IgD-negative memory B cell (primary cell): ENCODE measurements at regions not wholly inside any gene's neighbourhood (a gene's known extent, or its start where the extent isn't known, plus 50 kb on each side); places are given as distances from the start of the nearest gene placed in this dataset.

Source experiments
- H3K27ac Mint-ChIP-seq, 3 donors: one replicate each; pipeline ENCODE4 v1.8.0; 2020 to 2022; ENCODE audit warnings: mild to moderate bottlenecking in 3 of 3, mixed read lengths in 3 of 3, moderate library complexity in 1 of 3
- H3K27me3 Mint-ChIP-seq: one replicate; pipeline ENCODE4 v1.8.0; 2021; ENCODE audit warnings: mixed read lengths
- H3K36me3 Mint-ChIP-seq: one replicate; pipeline ENCODE4 v1.8.0; 2020; ENCODE audit warnings: mild to moderate bottlenecking, mixed read lengths
- H3K4me1 Mint-ChIP-seq, 3 donors: one replicate each; pipeline ENCODE4 v1.8.0; 2020 to 2022; ENCODE audit warnings: mixed read lengths in 3 of 3, mild to moderate bottlenecking in 1 of 3
- H3K4me3 Mint-ChIP-seq, 4 donors: one replicate each; pipeline ENCODE4 v1.8.0; 2020 to 2022; ENCODE audit warnings: mild to moderate bottlenecking in 4 of 4, mixed read lengths in 4 of 4, moderate library complexity in 3 of 4
- H3K9me3 Mint-ChIP-seq, 3 donors: one replicate each; pipeline ENCODE4 v1.8.0; 2020 to 2021; ENCODE audit warnings: mixed read lengths in 3 of 3, mild to moderate bottlenecking in 1 of 3

DNA sequence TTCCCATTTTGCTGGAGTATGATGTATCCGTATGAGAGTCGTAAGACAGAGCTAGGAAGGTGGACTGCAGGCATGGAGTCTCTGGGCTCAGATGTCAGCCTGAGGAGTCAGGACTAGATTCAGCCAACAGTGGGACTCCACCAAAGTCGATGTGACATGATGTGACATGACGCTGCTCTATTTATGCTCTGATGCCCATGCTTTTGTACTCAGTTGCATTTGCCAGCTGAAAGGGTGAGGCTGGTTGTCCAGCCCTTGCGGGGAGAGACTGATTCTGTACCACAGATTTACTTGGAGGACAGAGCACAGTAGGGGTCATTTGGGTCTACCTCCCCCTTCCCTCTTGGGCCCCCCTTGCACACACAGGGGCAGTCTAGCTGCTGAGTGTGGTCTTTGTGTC, 88.5 kb upstream of the ATG10 start:
- no peak overlapping the region for H3K27ac Mint-ChIP-seq
- no peak overlapping the region for H3K4me3 Mint-ChIP-seq
- no peaks in the 10 kb centered on the region for H3K9me3 Mint-ChIP-seq
- H3K4me1 Mint-ChIP-seq = peaks cover 0 to 2% (median 0%) of the 10 kb centered on the region in 3 donors
- H3K27me3 Mint-ChIP-seq = peaks cover 8% of the 10 kb centered on the region
- no peaks in the 10 kb centered on the region for H3K36me3 Mint-ChIP-seq

DNA sequence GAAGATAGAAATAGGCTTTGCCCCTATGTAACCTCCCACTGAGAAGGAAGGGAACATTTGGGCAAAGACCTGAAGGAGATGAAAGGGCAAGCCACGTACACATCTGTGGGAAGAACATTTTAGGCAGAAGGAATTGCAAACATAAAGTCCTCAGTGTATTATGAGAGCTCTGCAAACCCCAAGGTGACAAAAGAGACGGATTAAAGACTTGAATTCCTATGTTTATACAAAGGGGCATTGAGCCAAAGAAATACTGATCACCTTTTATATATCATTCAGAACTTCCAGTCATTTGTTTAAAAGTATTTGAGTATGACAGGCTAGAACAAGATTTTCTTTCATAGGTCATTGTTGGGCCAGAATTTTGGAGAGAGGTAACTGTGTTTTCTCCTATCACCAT, 90.2 kb upstream of the ATG10 start:
- no peak overlapping the region for H3K27ac Mint-ChIP-seq
- peaks cover 8% of the 10 kb centered on the region for H3K27me3 Mint-ChIP-seq
- no peak overlapping the region for H3K4me3 Mint-ChIP-seq
- no peaks in the 10 kb centered on the region for H3K36me3 Mint-ChIP-seq
- no peaks in the 10 kb centered on the region for H3K9me3 Mint-ChIP-seq
- H3K4me1 Mint-ChIP-seq = peaks cover 0 to 2% (median 0%) of the 10 kb centered on the region in 3 donors

DNA sequence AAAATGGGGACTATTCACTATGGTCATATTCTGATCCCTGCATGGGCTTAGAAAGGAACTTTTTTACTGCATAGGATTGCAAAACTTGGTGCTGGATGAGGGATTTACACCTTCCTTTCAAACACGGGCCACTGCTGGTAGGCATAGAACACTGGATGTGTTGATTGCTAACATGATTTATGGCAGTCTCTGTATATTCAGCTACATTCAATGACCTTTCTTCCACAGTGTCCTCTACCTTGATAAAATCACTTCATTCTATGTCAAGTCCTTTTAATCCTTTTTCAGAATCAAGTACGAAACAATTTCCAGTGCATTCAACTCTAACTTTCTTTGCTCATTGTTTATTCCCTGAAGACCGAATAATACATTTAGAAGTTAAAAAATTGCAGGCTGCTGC, 91.9 kb upstream of the ATG10 start:
- Mint-ChIP-seq H3K9me3 (no peaks in the 10 kb centered on the region), H3K4me1 (peaks cover 0 to 2% (median 0%) of the 10 kb centered on the region in 3 donors), H3K4me3 (no peak overlapping the region), H3K27me3 (peaks cover 11% of the 10 kb centered on the region), H3K36me3 (no peaks in the 10 kb centered on the region), H3K27ac (no peak overlapping the region)

DNA sequence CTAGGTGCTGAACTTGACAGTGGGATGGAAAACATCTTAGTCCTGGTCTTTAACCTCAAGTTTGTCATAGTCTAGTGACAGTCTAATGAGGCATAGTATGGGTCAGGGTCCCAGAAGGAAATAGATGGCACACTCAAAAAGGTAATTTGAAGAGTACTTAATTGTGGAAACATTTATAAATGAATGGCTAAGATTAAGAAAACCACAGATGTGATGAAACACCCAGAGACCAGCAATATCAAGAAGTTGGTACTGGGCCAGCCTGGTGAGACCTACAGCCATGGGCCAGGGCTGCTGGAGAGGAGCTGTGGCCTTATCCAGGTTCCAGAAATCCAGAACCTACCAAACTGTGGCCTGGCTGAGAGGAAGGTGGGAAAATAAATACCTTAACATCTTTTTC, 93.5 kb upstream of the ATG10 start:
- no peak overlapping the region for H3K4me3 Mint-ChIP-seq
- H3K9me3 Mint-ChIP-seq = no peaks in the 10 kb centered on the region
- H3K36me3 Mint-ChIP-seq = no peaks in the 10 kb centered on the region
- H3K27me3 Mint-ChIP-seq = peaks cover 11% of the 10 kb centered on the region
- H3K27ac Mint-ChIP-seq = no peak overlapping the region
- peaks cover 0 to 2% (median 0%) of the 10 kb centered on the region in 3 donors for H3K4me1 Mint-ChIP-seq

DNA sequence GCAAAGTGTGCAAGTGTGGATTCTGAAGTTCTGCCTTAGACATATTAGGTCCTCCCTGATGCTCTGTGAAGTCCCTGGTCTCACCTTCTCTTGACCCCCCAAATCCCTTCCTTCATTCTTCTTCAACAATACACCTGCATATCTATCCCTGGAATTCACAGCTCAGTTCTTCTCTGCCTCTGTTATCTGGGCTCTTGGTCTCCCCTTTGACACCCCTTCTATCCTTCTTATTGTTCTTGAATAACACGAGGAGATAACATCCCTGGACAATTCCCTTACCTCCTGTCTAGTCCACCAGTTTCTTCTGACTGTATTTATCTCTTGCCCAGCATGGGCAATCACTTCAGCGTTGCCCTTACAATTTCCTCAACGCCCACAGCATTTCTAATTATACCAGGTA, 104.8 kb upstream of the ATG10 start:
- Mint-ChIP-seq H3K27ac (no peak overlapping the region), H3K36me3 (no peaks in the 10 kb centered on the region), H3K4me3 (no peak overlapping the region), H3K9me3 (peaks cover 0 to 1% (median 0%) of the 10 kb centered on the region in 3 donors), H3K4me1 (no peaks in the 10 kb centered on the region), H3K27me3 (peaks cover 2% of the 10 kb centered on the region)

DNA sequence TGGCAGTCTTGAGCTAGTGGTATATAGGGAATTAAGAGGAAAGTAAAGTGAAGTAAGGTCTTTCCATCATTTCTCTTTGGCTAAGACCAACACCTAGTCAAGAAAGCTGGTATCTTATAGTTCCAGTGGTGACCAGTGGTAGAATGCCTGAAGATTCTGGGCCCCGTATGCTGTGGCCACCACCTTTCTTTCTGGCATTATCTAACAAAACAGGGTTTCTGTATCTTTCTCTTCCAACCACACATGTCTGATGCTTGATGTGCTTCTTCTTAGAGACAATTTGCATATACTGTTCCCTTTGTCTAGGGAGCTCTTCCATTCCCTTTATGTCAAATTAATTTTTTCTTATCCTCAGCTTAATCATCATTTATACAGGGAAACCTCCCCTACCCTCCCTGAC, 109.9 kb upstream of the SSBP2 start:
- Mint-ChIP-seq H3K4me1 (peaks cover 0 to 3% (median 0%) of the 10 kb centered on the region in 3 donors), H3K27me3 (peaks cover 3% of the 10 kb centered on the region), H3K9me3 (no peaks in the 10 kb centered on the region), H3K36me3 (no peaks in the 10 kb centered on the region), H3K4me3 (peak overlapping the region in 1 of 4 donors; percentile 3), H3K27ac (no peak overlapping the region)

DNA sequence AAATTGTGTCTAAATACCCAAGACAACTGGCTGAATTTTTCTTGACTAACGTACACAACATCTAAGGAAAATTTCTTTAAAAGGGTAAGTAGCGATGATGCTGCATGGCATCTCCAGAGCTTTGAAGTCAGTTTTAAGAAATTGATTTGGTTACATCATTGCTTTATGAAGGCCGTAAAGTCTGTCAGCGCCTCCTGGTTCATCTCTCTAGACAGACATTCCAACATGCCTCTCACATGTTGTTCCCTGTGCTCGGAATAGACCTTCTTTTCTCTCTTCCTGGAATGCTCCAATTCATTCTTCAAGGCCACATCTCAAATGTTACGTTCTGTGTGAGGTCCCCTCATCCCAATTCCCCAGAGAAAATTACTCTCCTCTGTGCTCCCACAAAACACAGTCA, 108.7 kb upstream of the SSBP2 start:
- Mint-ChIP-seq H3K36me3 (no peaks in the 10 kb centered on the region), H3K27me3 (peaks cover 1% of the 10 kb centered on the region), H3K9me3 (no peaks in the 10 kb centered on the region), H3K4me1 (peaks cover 4 to 7% (median 6%) of the 10 kb centered on the region in 3 donors), H3K4me3 (peak overlapping the region in 1 of 4 donors; percentile 7), H3K27ac (no peak overlapping the region)

DNA sequence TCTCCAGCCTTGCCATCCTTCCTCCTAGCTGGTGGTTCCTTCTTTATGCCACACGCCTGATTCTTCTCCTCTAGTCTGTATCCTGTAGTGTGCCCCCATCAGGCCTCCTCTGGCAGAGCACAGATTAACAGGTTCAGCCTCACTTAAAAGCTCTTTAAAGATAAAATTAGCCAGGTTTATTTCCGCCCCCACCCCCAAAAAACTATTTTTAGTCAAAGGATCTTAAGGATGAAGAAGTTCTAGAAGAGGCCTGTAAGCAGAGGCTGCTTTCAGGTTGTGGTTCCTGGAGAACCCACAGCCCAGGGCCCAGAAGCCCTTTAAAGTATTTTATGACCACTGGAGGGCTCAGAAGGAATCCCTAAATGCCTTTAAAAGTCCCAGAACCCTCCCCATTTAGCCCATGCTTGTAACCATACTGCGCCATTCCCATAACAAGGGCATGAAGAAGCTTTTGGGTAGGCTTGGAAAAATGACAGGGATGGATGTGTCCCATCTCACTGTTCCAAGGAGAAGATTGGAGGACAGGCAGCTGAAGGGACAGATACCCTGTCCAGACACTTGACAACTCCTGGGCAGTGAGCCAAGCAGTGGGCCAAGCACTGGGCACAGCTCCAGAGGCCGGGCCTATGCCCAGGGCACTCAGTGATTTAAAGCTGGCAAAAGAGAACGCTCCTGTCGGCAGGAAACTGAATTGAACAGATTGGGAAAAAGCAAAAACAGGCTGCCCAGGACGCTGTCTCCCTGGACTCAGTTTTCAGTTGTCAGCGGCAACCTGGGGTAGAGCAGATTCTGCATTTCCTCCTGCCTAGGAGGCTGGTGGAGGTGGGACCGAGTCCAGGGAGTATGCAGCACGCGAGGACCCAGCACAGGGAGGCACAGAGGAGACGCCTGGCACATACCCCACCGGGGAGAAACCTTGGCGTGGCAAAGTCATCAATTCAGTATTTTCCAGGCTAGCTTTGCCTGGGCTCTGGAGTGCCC, 106.3 kb upstream of the SSBP2 start:
- H3K36me3 Mint-ChIP-seq = no peaks in the 10 kb centered on the region
- H3K4me1 Mint-ChIP-seq = peaks cover 10 to 13% (median 12%) of the 10 kb centered on the region in 3 donors
- peaks cover 1% of the 10 kb centered on the region for H3K27me3 Mint-ChIP-seq
- H3K4me3 Mint-ChIP-seq = peak overlapping the region in 1 of 4 donors; percentile 25
- peak overlapping the region in 1 of 3 donors; percentile 32 for H3K27ac Mint-ChIP-seq
- no peaks in the 10 kb centered on the region for H3K9me3 Mint-ChIP-seq

DNA sequence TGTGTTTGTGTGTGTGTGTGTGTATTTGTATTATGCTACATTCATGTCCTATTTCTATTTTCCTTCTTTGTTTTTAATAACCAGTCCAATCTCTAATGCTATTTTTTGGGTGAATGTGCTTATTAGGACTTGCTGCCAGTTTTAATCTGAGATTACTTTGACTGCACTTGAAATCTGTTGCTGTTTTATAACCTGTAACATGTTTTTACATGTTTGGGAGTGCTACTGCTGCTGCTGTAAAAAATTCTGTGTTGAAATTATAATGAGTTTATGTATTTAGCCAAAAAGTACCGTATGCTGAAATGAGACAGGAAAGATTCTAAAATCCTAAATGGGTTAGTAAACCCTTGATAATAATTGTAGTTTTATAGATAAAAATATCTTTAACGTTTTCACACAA, 104.7 kb upstream of the SSBP2 start:
- Mint-ChIP-seq H3K36me3 (peaks cover 2% of the 10 kb centered on the region), H3K9me3 (no peaks in the 10 kb centered on the region), H3K4me3 (peak overlapping the region in 1 of 4 donors; percentile 55), H3K27me3 (peaks cover 1% of the 10 kb centered on the region), H3K27ac (peak overlapping the region in 1 of 3 donors; percentile 35), H3K4me1 (peaks cover 19 to 22% (median 21%) of the 10 kb centered on the region in 3 donors)

DNA sequence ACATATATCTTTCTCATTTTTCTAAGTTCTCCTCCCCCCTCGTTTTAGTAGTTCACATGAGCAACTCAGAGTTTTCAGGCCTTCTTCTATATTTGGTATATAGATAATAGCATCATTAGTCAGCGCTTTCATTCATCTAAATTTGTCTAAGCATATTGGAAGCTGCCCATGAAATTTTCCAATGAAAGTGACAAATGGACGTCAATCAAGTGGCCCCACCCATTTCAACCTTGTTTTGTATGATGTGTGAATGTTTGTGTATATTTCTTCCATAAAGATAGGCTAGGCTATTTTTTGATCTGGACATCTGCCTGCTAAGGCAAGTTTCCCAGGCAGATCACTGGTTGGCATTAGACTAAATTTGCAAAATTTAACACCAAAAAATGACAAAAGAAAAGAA, 104.0 kb upstream of the SSBP2 start:
- no peaks in the 10 kb centered on the region for H3K9me3 Mint-ChIP-seq
- no peak overlapping the region for H3K27ac Mint-ChIP-seq
- peak overlapping the region in 1 of 4 donors; percentile 55 for H3K4me3 Mint-ChIP-seq
- H3K36me3 Mint-ChIP-seq = peaks cover 2% of the 10 kb centered on the region
- H3K4me1 Mint-ChIP-seq = peaks cover 22 to 26% (median 22%) of the 10 kb centered on the region in 3 donors
- peaks cover 1% of the 10 kb centered on the region for H3K27me3 Mint-ChIP-seq

DNA sequence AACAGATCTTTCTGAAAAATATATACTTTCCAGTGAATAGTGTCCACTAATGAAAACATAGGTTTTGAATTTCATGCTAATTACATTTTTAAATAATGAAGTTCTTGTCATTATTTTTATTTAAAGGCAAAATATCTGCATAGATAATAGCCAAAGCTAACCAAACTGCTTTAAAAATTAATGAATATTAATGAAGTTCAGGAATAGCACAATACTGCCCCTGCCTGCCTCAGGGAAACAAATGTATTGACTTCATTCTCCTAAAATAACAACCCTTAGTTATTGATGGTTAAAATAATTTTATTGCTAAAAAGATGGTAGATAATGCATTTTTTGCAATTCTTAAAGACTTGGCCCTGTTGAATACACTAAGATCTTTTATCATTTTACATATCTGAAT, 103.6 kb upstream of the SSBP2 start:
- H3K27ac Mint-ChIP-seq = no peak overlapping the region
- H3K4me3 Mint-ChIP-seq = peak overlapping the region in 1 of 4 donors; percentile 55
- H3K4me1 Mint-ChIP-seq = peaks cover 22 to 26% (median 22%) of the 10 kb centered on the region in 3 donors

DNA sequence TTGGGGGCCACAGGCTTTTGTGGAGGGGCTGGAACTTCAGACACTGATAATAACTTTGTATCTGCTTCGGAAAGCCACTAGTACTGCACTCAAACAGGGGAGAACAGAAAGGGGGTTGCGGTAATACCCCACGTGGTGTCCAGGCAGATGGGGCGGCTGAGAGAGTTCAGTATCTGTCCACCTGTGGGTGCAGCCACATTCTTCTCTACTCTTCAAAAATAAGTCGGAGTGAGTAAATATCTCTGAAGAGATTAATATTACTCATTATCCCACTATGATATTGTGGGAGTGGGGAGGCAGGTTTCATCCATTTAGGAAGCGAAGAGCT, 102.1 kb upstream of the SSBP2 start:
- Mint-ChIP-seq H3K36me3 (peaks cover 2% of the 10 kb centered on the region), H3K4me3 (peak overlapping the region in 3 of 4 donors; percentile 79 to 91 (median 89)), H3K27ac (peak overlapping the region in 1 of 3 donors; percentile 47), H3K27me3 (peaks cover 1% of the 10 kb centered on the region), H3K9me3 (no peaks in the 10 kb centered on the region), H3K4me1 (peaks cover 22 to 26% (median 22%) of the 10 kb centered on the region in 3 donors)

More for the DNA sequence above, 103.6 kb upstream of the SSBP2 start:
- Mint-ChIP-seq H3K36me3 (peaks cover 2% of the 10 kb centered on the region), H3K27me3 (peaks cover 1% of the 10 kb centered on the region), H3K9me3 (no peaks in the 10 kb centered on the region)

DNA sequence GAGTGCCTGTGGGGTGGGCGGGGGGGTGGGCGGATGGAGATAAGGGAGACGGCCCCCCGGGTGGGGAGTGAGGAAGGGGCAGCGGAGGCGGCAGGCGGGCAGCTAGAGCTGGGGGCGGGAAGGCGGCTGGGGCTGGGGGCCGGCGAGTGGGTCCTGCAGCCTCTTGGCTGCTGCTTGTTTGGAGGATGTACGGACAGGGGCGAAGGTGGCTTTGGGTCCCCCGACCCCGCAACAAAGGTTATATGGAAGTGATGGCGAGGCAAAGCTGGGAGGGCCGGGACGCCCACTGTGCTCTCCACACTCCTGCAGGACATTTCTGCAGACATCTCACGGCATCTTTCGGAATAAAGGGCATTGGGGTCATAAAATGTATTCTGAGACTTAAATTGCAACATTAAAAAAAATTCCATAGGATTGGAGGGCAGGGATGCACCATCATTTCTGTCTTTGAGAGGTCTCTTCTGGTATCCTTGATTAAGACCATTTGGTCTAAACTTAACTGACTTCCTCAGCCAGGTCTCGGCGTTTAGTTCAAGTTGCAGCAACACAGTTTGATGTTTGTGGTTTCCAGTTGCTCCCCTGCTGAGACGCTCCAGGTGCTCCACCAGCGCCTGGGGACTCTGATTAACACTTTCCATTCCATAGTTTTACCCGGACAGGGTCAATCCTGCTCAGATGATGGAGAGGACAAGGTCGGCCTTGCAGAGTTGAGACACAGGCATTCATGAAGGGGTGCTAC, 101.6 kb upstream of the SSBP2 start:
- no peaks in the 10 kb centered on the region for H3K9me3 Mint-ChIP-seq
- H3K27me3 Mint-ChIP-seq = peaks cover 1% of the 10 kb centered on the region
- H3K36me3 Mint-ChIP-seq = peaks cover 2% of the 10 kb centered on the region
- H3K27ac Mint-ChIP-seq = peak overlapping the region; percentile 47 to 96 (median 54)
- H3K4me3 Mint-ChIP-seq = peak overlapping the region; percentile 79 to 91 (median 88)
- peaks cover 22 to 26% (median 22%) of the 10 kb centered on the region in 3 donors for H3K4me1 Mint-ChIP-seq

DNA sequence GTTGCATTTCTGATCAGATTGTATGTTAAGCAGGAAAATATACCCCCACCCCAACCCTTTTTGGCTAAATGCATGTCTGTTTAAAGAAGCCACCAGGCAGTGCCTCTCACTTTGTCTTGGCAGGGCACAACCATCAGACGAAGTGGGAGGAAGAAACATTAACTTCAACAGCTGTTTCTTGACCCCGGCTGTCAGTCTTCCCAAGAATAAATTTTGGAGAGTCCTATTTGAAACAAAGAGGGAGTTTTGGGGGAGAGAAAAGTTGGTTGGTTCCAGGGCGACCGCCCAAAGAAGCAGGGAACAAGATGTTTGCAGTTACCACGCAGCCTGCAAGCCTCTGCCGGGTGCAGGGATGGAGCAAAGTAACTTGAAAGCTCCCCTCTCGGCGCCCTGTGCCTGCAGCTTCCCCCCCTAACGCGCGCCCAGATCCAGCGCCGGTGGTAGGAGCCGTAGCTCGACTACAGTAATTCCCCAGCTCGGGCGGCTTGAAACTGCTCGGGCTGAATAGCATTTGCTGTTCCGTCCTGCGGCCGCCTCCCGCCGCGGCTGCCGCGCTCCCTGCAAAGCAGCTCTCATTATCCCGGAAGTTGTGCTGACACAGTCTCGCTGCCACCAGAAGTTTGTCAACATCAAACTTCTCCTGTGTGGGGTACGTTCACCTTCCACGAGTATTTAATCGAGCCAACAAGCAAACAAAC, 100.7 kb upstream of the SSBP2 start:
- Mint-ChIP-seq H3K27me3 (no peaks in the 10 kb centered on the region), H3K36me3 (peaks cover 2% of the 10 kb centered on the region), H3K27ac (peak overlapping the region; percentile 47 to 96 (median 95)), H3K9me3 (no peaks in the 10 kb centered on the region), H3K4me1 (peaks cover 22 to 23% (median 22%) of the 10 kb centered on the region in 3 donors), H3K4me3 (peak overlapping the region; percentile 89 to 99 (median 94))
